HG03159 (cell line): ENCODE measurements at regions not wholly inside any gene's neighbourhood (a gene's known extent, or its start where the extent isn't known, plus 50 kb on each side); places are given as distances from the start of the nearest gene placed in this dataset.
"Not testable (repeated sequence)": the region's sequence is repeated elsewhere in the genome, so short reads cannot be mapped to it uniquely, and the experiment has no call there.

Source experiments
- ATAC-seq: cut with Tn5 transposase; IDR thresholded peaks from one replicate; pipeline ENCODE4 v1.9.1; 2021; ENCODE audit warnings: mild to moderate bottlenecking, moderate library complexity; ENCODE audit not compliant: unreplicated experiment

DNA sequence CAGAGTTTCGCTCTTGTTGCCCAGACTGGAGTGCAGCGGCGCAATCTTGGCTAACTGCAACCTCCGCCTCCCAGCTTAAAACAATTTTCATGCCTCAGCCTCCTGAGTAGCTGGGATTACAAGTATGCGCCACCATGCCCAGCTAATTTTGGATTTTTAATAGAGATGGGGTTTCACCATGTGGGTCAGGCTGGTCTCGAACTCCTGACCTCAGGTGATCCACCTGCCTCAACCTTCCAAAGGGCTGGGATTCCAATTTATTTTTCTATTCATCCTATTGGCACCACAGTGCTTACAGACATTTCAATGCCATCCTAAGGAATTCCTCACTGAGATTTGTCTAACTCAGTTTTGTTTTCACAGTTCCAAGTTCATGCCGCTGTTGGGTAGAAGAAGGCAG, 98.3 kb upstream of the EGLN3 start:
- ATAC-seq: not testable (repeated sequence)

DNA sequence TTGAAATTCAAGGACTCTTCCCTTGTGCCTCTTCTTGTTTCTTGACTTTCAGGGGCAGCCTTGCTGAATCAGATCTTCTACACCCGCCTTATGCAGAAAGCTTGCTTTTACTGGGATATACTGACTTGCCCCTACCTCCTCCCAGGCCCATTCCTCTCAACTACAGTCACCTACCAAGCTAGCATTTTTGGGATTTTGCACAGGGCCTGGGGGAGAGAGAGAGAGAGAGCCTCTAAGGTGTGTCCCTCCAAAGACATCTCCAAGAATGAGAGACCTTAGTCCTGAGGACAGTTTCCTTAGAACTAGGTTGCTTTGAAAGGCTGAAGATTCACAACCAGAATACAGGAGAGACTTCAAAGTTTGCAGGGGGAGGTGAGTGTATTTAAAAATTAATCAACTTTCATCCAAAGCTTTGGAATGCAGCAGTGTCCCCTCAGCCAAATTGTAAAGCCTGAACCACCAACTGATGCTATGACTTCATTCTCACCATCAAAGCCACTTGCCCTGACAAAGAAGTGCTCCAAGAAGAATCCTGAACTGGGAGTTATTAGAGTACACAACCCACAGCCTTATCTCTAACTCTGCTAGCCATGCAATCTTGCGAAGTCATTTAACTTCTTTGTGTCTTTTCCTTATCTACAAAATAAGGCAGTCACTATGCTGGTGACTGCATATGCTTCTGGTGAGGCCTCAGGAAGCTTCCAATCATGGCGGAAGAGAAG, 96.1 kb upstream of the EGLN3 start:
- no peak for ATAC-seq

DNA sequence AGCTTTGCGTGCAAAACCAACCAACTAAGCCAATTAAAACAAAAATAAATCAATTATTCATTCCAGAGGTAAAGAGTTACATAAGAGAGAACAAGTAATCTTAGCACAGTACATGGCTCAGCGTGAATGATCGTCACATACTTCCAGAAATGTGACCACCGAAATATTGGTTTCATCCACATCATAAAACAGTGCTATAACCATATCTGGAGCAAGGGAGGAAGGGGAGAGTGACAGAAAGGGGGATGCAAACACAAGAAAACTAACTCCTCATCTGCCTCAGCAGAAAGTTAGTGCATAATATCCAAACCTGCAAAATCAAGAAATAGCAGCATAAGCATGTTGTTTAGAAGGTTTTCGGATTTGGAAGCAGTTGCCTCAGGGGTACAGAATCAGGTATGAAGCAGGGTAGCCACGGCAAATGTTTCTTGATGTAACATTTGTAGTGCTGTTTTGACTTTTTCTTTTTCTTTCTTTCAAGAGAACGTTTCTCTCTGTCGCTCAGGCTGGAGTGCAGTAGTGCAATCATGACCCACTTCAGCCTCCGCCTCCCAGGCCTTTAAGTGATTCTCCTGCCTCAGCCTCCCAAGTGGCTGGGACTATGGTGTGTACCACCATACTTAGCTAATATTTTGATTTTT, 93.9 kb upstream of the EGLN3 start:
- ATAC-seq: no peak

DNA sequence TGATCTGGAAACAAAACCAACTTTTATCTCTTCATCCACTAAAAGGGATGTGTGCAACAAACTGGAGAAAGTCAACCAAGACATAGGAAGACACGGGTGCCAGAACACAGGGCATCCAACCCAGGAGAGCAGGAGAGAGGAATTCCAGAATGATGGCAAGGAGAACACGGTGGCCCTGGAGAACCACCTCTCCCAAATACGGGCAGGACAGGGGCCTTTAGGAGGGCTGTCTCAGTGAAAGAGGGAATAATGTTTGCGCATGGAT, 93.4 kb upstream of the EGLN3 start:
- ATAC-seq: no peak

DNA sequence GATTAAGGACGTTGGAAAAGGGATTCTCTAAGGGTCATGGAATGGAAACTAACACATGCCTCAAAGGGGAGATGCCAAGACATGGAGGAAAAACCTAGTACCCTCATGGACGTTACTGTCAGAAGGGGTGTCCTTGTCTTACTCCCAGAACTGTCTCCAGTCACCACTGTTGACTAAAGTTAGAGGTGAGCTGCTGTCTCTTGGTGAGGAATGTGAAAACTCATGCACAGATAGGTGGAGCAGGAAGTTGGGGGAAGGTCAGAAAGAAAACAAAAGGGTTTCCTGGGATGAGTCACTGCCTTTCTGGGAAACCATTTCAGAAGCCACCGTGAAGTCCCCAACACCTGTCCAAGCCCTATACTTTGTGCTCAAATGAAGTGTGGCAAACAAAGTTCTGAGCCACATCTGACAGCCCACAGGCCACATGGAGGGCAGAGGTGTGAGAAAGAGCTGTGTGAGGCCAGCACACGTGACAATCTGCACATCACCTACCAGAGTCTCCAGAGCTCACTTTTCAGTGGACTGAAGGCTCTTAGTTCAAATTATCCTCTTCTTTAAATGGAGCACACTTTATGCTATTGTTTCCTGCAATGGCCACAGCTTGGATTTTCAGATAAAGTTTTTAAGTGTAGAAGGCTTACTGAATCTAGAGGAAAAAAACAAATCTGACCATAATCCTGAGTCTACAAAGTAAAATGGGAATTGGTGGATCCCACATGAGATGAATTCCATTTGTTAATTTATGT, 92.9 kb upstream of the EGLN3 start:
- ATAC-seq: peak; percentile 71

DNA sequence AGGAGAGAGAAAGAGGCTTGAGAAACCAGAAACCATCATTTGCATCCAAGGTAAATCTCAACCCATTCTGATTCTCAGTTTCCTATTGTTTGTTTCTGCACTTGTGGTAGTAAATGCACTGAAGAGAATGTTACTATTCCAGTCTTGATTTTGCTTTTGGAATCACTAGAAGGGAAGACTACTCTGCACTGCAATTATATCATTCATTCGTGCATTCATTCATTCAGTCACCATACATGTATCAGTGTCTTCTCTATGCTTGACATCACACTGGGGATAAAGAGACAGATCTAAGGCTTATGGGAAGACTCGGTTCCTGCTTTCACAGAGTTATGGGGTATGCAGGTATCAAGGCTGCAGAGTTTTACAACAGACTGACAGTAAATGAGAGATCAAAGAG, 90.3 kb upstream of the EGLN3 start:
- ATAC-seq: no peak

DNA sequence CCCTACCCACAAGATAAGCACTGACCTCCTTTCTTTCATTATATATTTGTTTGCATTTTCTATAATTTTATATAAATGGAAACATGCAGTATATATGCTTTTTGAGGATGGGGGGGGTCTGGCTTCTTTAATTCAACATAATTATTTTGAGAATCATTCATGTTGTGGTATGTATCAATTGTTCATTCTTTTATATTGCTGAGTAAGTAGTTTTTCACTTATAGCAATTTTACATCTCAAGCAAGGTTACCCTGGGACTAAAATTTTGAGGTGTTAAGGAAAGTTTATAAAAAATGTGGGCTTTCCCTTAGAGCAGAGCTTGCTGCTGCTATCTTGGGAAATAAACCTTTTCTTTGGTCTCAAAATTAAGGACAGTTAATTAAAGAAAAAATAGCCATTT, 89.9 kb upstream of the EGLN3 start:
- no peak for ATAC-seq

DNA sequence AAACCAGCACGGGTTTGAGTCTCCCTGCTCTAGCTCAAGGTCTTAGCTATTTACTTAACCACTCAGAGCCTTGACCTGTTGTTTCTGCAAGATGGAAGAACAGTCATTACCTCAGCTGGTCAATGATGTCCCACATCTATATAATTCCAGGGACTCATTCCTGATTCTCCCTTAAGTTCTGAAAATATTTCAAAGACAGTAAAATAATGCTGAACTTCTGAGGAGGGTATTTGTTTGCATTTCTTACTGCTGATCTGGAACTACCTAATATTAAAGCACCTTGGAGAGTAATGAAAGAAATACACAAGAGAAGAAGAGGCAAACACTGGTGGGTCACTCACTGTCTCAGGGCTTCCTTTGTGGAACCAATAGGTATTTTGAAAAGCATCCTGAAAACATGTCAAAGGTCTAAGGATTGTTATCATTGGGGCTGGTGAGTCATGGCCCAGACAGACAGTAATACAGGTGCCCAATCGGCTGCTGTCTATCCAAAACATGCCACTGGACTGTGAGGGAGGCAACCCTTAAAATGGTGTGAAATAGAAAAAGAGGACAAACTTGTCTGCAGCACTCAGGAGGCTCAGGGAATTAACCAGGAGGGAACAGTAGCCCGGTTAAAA, 88.7 kb upstream of the EGLN3 start:
- ATAC-seq: no peak

DNA sequence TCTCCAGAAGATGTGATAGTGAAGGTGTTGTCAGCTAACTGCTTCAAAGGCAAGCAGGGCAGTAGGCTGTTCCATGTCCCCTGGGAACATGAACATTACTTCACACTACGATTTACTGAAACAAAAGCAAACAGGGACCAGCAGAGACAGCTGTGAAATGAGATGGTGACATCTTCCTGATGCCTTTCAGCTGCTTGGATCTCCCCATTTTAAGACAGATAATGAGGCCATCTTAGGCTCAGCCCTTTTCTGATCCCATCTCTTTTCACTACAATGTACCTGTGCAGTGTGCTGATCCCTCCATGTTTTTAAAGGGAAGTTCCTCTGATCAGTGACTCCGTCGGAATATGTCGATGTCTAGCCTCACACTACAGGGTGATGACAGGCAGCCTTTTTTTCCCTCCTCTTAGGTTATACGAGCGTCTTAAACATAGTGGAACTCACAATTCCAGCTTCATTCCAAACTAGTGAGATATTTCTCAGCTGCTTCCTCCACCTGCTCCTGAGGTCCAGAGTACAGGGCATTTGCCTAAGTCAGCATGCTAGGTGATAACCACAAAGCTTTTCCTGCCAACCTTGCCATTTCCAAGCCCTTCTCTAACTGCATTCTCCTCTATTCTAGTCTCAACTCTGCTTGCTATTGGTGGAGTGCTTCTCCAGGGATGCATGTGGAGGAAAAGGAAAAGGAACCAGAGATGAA, 87.6 kb upstream of the EGLN3 start:
- no peak for ATAC-seq

DNA sequence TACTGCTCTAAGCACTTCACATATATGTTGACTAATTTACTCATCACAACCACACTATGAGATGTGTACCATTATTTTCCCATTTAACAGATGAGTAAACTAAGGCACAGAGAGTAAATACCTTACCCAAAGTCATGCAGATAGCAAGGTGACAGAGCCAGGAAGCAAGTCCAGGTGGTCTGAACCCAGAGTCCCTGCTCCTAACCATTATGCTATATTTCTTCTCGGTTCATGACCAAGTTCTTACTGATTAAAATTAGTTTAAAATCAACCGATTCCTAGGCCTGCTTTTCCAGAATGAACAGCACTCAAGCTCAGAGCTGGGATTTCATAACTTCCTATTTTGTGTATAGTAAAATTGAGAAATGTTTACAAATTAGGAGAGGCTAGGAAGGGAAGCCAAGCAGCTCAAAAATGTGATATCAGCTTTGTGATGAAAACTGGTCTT, 85.5 kb upstream of the EGLN3 start:
- no peak for ATAC-seq

DNA sequence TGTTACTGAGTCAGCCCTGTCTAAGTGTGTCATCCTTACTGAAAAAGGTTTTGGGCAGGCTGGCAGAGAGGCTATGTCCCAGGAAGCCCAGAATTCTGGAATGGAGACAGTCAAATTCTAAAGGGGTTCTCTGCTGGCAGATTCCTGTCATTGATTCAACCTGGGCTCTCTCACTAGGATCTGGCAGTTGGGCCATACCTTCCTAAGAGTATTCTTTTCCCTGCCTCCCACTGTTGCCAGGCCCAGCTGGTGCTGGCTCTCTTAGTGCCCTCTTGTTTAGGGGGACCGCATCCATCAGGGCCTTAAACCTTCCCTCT, 85.0 kb upstream of the EGLN3 start:
- ATAC-seq: no peak

DNA sequence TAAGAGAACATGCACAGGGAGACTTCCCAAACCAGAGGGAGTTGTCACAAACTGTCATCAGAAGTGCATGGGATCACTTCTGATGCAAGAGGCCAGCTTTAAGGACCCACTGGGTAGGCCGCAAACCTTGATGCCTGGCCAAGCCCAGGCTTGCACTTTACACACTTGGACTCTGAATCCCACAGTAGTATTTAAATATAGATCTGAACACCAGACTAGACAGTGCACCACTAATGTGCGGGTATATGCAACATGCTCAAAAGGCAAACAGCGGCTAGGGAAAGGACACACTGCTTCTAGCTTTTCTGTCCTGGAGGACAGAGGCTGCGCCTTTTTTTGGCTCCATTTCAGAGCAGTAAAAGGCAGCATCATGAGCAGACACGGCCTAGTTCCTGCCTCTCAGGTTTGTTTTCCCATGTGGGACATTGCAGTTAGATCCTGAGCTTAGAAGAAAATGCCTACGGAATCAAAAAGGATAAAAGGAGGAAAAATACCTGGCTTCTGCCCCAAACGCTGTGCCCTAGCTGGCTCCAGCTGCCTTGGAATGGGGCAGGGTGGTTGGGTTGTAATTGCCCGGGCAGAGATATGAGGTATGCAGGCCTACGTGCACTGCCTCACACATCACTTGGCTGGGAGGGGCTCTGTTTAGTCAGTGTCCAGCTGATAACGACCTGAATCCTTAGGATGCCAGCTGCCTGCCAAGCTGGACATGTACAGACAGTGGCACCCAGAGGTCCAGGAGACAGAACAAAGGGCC, 84.5 kb upstream of the EGLN3 start:
- ATAC-seq: no peak

DNA sequence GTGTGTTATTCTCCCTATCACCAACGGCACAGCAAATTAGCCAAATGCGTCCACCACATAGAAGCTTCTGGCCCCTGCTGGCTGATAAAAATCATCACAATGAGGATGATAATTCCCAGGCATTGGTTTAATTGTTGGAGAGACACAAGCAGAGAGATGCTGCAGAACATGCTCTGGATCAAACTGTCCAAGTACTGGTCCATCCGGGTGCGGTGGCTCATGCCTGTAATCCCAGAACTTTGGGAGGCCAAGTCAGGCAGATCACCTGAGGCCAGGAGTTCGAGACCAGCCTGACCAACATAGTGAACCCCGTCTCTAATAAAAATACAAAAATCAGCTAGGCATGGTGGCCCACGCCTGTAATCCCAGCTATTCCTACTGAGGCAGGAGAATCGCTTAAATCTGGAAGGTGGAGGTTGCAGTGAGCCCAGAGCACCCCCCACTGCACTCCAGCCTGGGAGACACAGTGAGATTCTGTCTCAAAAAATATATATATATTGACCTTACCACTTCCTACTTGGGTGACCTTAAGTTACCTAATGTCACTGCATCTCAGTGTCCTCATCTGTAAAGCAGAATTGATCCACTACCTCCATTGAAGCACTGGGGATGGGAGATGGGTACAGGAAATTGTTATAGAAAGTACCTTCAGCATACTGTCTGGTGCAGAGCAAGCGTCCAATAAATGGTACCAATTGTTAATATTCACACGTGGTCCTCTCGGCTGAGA, 83.7 kb upstream of the EGLN3 start:
- no peak for ATAC-seq

DNA sequence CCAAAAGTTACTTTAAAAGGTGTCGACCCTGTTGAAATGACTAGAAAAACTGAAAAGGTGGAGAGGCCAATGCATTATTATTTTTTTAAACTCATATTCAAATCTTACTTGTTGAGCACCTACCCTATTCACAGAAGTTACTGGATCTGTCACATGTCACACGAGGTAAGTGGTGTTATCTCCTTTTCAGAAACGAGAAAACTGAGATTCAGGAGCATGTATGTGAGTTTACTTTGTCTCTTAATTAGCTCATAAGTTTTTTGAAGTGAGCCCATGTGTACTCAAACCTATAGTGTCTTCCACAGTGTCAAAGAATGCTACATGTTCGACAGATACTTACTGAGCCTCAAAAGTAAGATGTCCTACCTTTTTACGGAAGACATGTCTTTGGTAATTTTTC, 81.8 kb upstream of the EGLN3 start:
- no peak for ATAC-seq

DNA sequence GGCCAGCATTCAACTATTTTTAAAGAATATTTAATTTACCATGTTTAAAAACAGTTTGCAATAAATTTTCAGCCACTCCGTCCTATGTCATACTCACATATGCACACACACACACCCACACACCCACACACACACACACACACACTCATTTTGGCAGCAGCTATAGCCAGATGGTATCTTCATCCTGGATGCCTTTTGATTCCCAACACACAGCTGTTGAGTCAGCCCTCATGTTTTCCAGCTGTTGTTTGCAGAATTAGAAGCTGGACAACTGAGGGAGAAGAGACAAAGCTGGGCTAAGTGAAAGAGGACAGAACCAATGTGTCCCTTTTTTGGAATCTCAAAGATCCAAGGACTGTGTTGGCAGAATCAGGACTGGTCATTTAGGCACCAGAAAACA, 80.0 kb upstream of the EGLN3 start:
- no peak for ATAC-seq

DNA sequence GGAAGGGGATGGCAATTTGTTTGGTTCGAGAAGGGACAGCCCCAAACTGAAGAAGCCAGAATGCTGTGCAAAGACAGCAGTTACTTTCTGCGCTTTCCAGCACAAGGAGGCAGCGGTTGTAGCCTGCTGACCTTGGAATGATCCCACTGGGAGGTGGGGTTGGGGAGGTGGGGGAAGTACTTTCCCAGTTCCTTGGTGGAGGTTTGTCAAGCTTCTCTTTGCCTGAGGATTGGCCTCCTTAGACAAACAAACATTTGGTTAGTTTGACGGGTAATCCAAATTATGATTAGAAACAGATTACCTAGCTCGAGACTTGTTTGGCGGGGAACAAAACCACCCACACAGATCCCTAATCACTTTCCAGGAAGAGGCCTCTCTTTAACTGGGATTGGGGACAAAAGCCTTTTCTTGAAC, 79.1 kb upstream of the EGLN3 start:
- no peak for ATAC-seq

DNA sequence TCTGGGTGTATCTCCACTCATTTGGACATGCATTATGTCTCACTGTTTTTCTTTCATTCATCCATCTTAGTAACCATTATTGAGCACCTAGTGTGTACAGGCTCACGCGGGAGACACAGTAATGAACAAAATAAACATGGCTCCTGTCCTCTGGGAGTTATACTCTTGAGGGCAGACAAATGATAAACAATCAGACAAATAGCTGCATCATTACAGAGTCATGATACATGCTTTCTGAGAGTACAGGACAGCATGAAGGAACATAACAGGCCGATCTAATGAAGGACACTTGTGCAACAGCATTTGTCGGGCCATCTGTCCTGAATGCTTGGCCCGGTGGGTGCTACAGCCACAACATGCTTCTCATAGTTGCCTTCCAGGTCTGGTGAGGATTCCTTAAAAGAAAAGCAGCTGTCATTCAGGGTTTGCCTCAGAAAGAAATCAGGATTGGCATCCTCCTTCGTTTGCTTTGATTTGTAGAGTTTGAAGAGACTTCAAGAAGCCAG, 77.2 kb upstream of the EGLN3 start:
- no peak for ATAC-seq

DNA sequence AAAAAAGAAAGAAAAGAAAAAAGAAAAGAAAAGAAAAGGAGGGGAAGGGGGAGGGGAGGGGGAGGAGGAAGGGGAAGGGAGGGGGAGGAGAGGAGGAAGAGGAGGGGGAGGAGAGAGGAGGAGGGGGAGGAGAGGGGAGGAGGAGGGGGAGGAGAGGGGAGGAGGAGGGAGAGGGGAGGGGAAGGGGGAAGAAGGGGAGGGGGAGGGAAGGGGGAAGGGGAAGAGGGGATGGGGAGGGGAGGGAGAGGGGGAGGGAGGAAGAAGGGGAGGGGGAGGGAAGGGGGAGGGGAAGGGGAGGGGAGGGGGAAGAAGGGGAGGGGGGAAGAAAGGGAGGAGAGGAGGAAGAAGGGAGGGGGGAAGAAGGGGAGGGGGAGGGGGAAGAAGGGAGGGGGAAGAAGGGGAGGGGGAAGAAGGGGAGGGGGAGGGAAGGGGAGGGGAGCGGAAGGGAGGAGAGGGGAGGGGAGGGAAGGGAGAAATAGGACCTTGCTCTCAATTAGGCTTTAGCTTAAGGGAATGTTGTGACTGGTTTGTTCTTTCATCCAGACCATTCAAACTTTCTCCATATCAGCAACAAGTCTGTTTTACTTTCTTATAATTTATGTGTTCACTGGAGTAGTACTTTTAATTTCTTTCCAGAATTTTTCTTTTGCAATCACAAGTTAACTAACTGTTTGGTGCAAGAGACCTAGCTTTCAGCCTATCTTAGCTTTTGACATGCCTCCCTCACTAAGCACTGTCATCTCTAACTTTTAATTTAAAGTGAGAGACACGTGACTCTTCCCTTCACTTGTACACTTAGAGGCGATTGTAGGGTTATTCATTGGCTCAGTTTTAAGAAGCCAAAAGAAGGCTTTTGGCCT, 76.5 kb upstream of the EGLN3 start:
- no peak for ATAC-seq
